K562 (cell line): ENCODE measurements at regions not wholly inside any gene's neighbourhood (a gene's known extent, or its start where the extent isn't known, plus 50 kb on each side); places are given as distances from the start of the nearest gene placed in this dataset.

Experiments
- ATAC-seq: fragments of 200-7000 bp; cut with Tn5 transposase; 3 replicates; pipeline ENCODE4 v1.9.1; 2020; ENCODE audit warnings: moderate library complexity
- BruUV-seq: library from RNA; stranded (reverse); fragments of 400-500 nt; replicated peaks from 2 replicates; lab custom pipeline; 2021; lab: Mats Ljungman, UMichigan
- CTCF ChIA-PET: fragments of 300-600 bp; formaldehyde crosslinking; extraction: SDS; loops from one replicate; lab custom pipeline; 2021; ENCODE audit warnings: low intra/inter-chr PET ratio; lab: Yijun Ruan, JAX
- POLR2A ChIA-PET: fragments of 300-600, 350-650 bp; sonication (Branson Sonifier 250); formaldehyde crosslinking; extraction: SDS; loops from one replicate; lab custom pipeline; 2021; ENCODE audit warnings: antibody characterized with exemption, inconsistent platforms; lab: Yijun Ruan, JAX
- DNase-seq, 4 experiments: peaks; one replicate each; pipeline versions ENCODE4 v3.0.0 to v3.0.0-alpha.2; 2011 to 2018; ENCODE audit warnings: low spot score in 3 of 4, mixed read lengths in 3 of 4; ENCODE audit errors: extremely low read depth in 1 of 4
- FAIRE-seq: peaks from 2 replicates; lab custom pipeline; 2011; peaks lifted over from hg19 to GRCh38; lab: Jason Lieb, UNC
- H2AFZ ChIP-seq: 2 replicates; pipeline ENCODE4 v1.6.0; 2011; ENCODE audit warnings: low read depth, low read length, control low read depth, inconsistent platforms
- H3K27ac ChIP-seq: fragments of 200-600 bp; 3 replicates; pipeline ENCODE4 v1.8.0; 2011; ENCODE audit warnings: low read depth, mild to moderate bottlenecking, control low read depth, inconsistent platforms, low read length, moderate library complexity, mixed read lengths; ENCODE audit errors: extremely low read depth
- H3K27me3 ChIP-seq, 2 experiments: fragments of 300-600 bp in 1 of 2; 2 replicates in 1 of 2; 3 replicates in 1 of 2; pipeline versions ENCODE4 v1.6.0 to v1.8.0; 2011; ENCODE audit warnings: inconsistent platforms in 2 of 2, low read length in 2 of 2, mild to moderate bottlenecking in 1 of 2, mixed read lengths in 1 of 2, moderate library complexity in 1 of 2; ENCODE audit not compliant: control insufficient read depth in 2 of 2, insufficient read depth in 2 of 2
- H3K36me3 ChIP-seq: fragments of 300-600 bp; 3 replicates; pipeline ENCODE4 v1.8.0; 2011; ENCODE audit warnings: mild to moderate bottlenecking, low read length, inconsistent platforms; ENCODE audit not compliant: control insufficient read depth, insufficient read depth
- H3K4me1 ChIP-seq, 2 experiments: fragments of 200-600 bp in 1 of 2; replicated peaks in 1 of 2; 2 replicates in 1 of 2; 3 replicates in 1 of 2; pipeline versions ENCODE4 v1.5.1 to v1.8.0; 2011; ENCODE audit warnings: inconsistent platforms in 2 of 2, low read length in 2 of 2, mild to moderate bottlenecking in 1 of 2, mixed read lengths in 1 of 2, moderate library complexity in 1 of 2; ENCODE audit not compliant: control insufficient read depth in 2 of 2, insufficient read depth in 2 of 2
- H3K4me2 ChIP-seq: 2 replicates; pipeline ENCODE4 v1.6.1; 2011; ENCODE audit warnings: low read length, control low read depth, inconsistent platforms, mixed read lengths; ENCODE audit not compliant: insufficient read depth
- H3K4me3 ChIP-seq: fragments of 200-600 bp; sonication (generic), shearing (Covaris generic); 2 replicates; pipeline ENCODE4 v1.5.1; 2016; ENCODE audit warnings: control low read depth, inconsistent platforms
- H3K79me2 ChIP-seq: fragments of 200-600 bp; 3 replicates; pipeline ENCODE4 v1.8.0; 2011; ENCODE audit warnings: low read length, inconsistent platforms; ENCODE audit not compliant: control insufficient read depth, insufficient read depth
- H3K9ac ChIP-seq, 2 experiments: 2 replicates each; pipeline versions ENCODE4 v1.6.0 to v1.6.1; 2011; ENCODE audit warnings: low read depth in 2 of 2, low read length in 2 of 2, control low read depth in 1 of 2, inconsistent platforms in 1 of 2, mild to moderate bottlenecking in 1 of 2, mixed read lengths in 1 of 2; ENCODE audit not compliant: insufficient read depth in 1 of 2
- H3K9me1 ChIP-seq: one replicate; pipeline ENCODE4 v1.6.0; 2011; ENCODE audit warnings: inconsistent platforms, mild to moderate bottlenecking, low read length, moderate library complexity; ENCODE audit not compliant: control insufficient read depth, insufficient read depth
- H3K9me3 ChIP-seq: replicated peaks from 2 replicates; pipeline ENCODE4 v1.5.1; 2011; ENCODE audit warnings: low read depth, low read length, inconsistent platforms; ENCODE audit not compliant: control insufficient read depth, insufficient read depth
- H4K20me1 ChIP-seq: replicated peaks from 2 replicates; pipeline ENCODE4 v1.6.1; 2011; ENCODE audit warnings: low read length, inconsistent platforms, mixed read lengths; ENCODE audit not compliant: control insufficient read depth, insufficient read depth
- ATF3 ChIP-seq, 2 experiments: fragments of 450-650 bp in 1 of 2; sonication (generic) in 1 of 2; formaldehyde crosslinking in 1 of 2; IDR thresholded peaks in 1 of 2; conservative IDR thresholded peaks in 1 of 2; 2 replicates each; pipeline versions ENCODE4 v1.6.1 to v1.8.1; 2016 to 2023; ENCODE audit warnings: mild to moderate bottlenecking in 2 of 2, moderate library complexity in 2 of 2, inconsistent platforms in 1 of 2, missing genetic modification reagents in 1 of 2
- RBM15 ChIP-seq: fragments of 200-400 bp; formaldehyde crosslinking; IDR thresholded peaks from 2 replicates; pipeline ENCODE4 v1.6.1; 2018; ENCODE audit warnings: mild to moderate bottlenecking, low read length, moderate library complexity; ENCODE audit not compliant: insufficient read depth
- ZBTB9 ChIP-seq: fragments of 450-650 bp; formaldehyde crosslinking; IDR thresholded peaks from 2 replicates; pipeline ENCODE4 v1.4.0; 2020; ENCODE audit warnings: mild to moderate bottlenecking, moderate library complexity
- ZNF311 ChIP-seq: fragments of 250-450 bp; sonication (Bioruptor Pico); IDR thresholded peaks from 2 replicates; pipeline ENCODE4 v1.4.0; 2020; ENCODE audit warnings: mild to moderate bottlenecking, moderate library complexity
- ZNF830 ChIP-seq: fragments of 250-450 bp; sonication (Bioruptor Pico); IDR thresholded peaks from 2 replicates; pipeline ENCODE4 v1.5.0; 2021; ENCODE audit warnings: mild to moderate bottlenecking
- WGBS: fragments of 100-300 bp; shearing (Covaris generic); methylation state at CpG from one replicate; pipeline ENCODE4 v1.1.6; 2016; ENCODE audit warnings: low coverage, mixed read lengths; ENCODE audit not compliant: insufficient coverage; ENCODE audit errors: missing lambda C conversion rate; 5-methylcytosine and 5-hydroxymethylcytosine counted together
- in situ Hi-C: fragments of 300-500 bp; cut with MboI; formaldehyde crosslinking; loops from 4 replicates; pipeline ENCODE4 v1.15.0; 2018; ENCODE audit warnings: inconsistent platforms, mixed read lengths
- intact Hi-C: fragments of 100-400 bp; cut with micrococcal nuclease; formaldehyde crosslinking; loops from 2 replicates; pipeline ENCODE4 v1.14.2; 2022

- Histone ChIP-seq H3K36me3 (no peaks in the 10 kb centered on the region), H3K27ac (no peak overlapping the region), H3K79me2 (no peaks in the 10 kb centered on the region), H3K4me3 (no peak overlapping the region), H2AFZ (no peak overlapping the region), H3K4me2 (no peak overlapping the region), H3K9me3 (no peaks in the 10 kb centered on the region), H3K9ac (no peak overlapping the region), H3K27me3 (no peaks in the 10 kb centered on the region), H3K9me1 (no peaks in the 10 kb centered on the region), H3K4me1 (no peaks in the 10 kb centered on the region), H4K20me1 (no peaks in the 10 kb centered on the region)
- no peak for ATAC-seq
- in situ Hi-C loops = no loop called here
- DNase-seq = no peak
- POLR2A ChIA-PET = no interaction called here
- CTCF ChIA-PET = no interaction called here
- FAIRE-seq = no peak
- WGBS = 3% methylated on average over 3 of the region's 3 CpGs
- BruUV-seq = no TSS peak
- intact Hi-C loops = no loop called here
- TF ChIP-seq ZNF830 (no peak), ZNF311 (CRISPR knock-in tag) (no peak), RBM15 (no peak)
These were observed 791.3 kb downstream of the TENT5A start for GRCh38 chr6:80961166-80961565.

- in situ Hi-C loops = no loop called here
- no TSS peak for BruUV-seq
- TF ChIP-seq ATF3 (IDR thresholded peaks at IDR 0.05) (no peak), ATF3 (CRISPR knock-in tag; conservative IDR thresholded peaks at IDR 0.05) (no peak), ZBTB9 (CRISPR knock-in tag) (no peak)
- TF ChIP-seq, all 486 proteins: peak for 0
- Histone ChIP-seq H3K9ac (no peak overlapping the region), H3K4me3 (no peak overlapping the region), H3K27me3 (no peaks in the 10 kb centered on the region), H3K4me1 (no peaks in the 10 kb centered on the region), H4K20me1 (no peaks in the 10 kb centered on the region), H3K79me2 (no peaks in the 10 kb centered on the region), H3K9me3 (no peaks in the 10 kb centered on the region), H3K36me3 (no peaks in the 10 kb centered on the region), H3K4me2 (no peak overlapping the region), H2AFZ (no peak overlapping the region), H3K27ac (no peak overlapping the region), H3K9me1 (no peaks in the 10 kb centered on the region)
- ChIA-PET POLR2A (interaction anchor here (0.6 kb wide), 1 partner anchor 913 kb away, joined by 4 read pairs; no protein-coding TSS in a partner anchor), CTCF (no interaction called here)
- 0% methylated on average over 1 of the region's 1 CpG for WGBS
- intact Hi-C loops = no loop called here
- ATAC-seq (no peak), FAIRE-seq (no peak), DNase-seq (no peak)
These were observed 793.4 kb downstream of the TENT5A start for GRCh38 chr6:80959034-80959433.
